D341Med (cell line): ENCODE measurements at regions not wholly inside any gene's neighbourhood (a gene's known extent, or its start where the extent isn't known, plus 50 kb on each side); places are given as distances from the start of the nearest gene placed in this dataset.

Experiments used
- DNase-seq: peaks from one replicate; pipeline ENCODE4 v3.0.0; 2012; ENCODE audit warnings: low spot score

DNA sequence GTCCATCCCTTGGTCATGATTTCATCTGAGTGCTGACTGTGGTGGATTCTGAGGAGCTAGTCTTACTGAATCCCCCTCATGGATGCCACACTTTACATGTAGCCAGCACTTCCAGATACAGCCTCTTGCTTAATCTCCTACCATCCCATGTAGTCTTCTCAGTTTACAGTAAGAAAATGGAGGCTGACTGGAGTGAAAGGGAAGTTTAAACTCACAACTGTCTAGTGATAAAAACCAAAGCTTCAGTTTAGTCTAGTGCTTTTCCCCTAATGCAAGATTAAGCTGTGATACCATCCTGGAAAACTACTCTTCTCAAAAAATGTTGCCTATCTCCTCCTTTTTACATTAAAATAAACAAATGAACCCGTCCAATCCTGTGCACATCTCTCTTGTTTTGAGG lies 146.8 kb upstream of the HES1 start:
- no peak for DNase-seq

DNA sequence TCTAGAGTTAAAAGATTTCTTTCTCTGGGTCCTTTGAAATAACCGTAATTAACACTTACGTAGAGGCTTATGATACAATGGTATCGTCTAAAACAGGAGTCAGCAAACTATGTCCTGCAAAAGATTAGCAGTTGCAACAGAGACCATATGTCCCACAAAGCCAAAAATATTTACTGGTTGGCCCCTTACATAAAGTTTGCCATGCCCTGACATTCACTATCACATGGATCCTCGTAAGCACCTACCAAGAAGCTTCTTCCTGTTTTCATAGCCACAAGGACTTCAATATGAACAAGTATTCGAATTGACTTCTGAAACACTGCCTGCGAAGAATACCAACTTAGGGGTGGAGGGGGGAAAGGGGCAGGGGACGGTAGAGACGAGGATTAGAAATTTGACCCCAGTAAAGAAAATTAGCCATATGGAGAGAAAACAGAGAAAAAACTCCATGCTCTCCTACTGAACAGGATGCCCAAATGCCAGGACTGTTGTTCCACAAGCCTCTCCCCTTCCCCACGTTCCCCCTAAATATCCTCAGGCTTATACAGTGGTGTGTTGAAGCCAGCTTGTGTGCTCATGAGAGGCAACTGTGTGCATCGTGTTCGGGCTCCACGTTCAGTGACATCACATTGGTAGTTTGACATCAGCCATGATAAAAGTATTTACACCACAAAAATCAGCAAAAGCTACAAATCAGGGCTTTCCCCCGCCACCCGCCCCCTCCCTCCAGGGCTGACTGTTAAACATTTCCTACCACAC lies 144.1 kb upstream of the HES1 start:
- no peak for DNase-seq

DNA sequence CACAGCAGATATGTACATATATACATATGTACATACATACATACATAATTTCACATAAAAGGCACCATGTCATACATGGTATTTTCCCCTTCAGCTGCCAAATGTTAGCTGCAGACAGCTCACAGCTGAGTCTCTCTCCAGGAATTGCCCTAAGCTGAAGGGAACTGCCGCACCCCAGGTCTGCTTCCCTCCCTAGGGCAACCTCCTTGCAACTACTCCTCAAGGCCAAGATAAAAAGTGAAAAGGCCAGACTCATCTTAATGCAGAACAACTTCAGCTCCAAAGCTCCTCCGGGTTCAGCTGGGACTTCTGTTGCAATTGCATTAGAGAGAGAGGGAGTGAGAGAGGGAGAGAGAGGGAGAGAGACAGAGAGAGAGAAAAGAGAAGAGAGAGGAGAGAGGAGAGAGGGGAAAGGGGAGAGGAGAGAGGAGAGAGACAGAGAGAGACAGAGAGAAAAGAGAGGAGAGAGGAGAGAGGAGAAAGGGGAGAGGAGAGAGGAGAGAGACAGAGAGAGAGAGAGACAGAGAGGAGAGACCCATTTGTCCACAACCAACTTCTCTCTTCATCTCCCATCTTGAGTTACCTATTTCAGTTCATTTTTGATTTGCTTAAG lies 143.4 kb upstream of the HES1 start:
- DNase-seq, result no peak

DNA sequence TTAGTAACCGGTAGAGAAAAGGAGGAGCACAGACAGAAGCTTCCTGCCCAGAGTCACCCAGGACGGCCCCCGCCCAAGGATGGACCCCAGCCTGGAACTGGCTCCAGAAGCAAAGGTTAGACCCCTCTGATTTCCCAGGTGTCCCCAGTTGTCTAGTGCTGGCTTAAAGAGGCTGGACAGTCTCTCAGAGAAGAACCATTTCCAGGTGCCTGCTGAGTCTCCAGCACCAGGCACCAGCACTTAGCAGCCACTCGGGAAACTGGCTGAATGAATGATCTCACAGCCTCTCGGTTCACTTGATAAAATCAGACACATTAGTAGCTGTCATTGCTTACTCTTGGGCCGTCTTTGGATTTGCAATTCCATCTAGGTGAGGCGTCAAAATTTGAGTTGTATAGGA lies 139.7 kb upstream of the HES1 start:
- DNase-seq, result no peak

DNA sequence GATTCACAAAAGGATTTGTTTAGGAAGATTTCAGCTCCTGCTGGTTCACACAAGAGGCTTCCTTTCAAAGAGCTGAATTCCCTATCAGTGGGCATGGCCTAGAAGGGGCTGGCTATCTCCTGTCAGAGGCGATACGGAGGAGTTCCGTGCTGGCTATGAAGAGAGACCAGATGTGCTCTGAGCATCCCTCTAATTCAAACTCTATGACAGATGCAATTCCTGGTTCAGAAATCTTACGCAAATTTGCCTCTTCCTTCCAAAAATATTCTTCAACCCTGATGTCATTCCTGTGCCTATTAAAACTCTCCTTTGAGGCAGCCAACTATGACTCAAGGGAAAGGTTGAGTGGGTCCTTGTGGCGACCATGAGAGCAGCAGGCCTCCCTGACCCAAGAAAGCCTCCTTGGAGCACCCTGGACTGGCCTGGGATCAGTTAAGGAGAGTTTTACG lies 139.3 kb upstream of the HES1 start:
- no peak for DNase-seq

DNA sequence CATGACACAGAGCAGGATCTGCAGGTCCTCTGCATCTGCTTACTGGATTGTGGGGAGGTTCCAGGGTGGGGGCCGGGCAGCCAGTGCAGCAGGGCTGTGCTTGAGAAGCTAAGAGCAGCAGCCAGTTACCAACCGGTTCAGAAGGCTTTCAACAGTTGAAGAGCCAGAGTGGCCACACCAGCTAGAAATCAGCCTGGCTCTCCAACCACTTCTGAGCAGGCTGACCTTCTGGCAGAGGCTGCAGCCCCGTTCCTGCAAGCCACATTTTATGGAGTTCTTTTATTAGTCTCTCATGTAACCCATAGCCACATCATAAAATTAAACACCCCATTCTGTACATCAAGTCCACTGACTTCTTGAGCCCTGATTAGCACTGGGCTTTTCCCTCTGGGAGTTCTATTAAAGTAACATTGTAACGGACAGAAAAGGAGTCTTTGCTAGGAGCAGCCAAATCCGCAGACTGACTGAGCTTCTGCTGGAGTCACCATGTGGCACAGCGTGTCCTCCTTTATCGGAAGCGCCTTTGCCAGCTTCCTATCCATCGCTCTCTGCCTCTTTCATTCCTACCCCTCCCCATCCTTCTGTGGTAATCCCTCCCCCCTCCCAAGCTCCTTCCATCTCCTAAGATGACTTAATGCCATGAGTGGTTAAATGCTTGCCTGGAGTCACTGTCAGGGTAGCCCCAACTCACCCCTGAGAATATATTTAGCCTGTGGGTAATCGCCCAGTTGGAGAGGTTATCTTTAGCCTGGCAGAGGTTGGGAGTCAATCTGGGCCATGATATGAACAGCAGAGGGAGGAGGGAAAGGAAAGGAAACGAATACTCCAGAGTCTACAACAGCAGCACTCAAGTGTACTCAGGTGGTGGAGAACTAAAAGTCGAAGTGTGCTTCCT lies 138.5 kb upstream of the HES1 start:
- DNase-seq, result no peak

DNA sequence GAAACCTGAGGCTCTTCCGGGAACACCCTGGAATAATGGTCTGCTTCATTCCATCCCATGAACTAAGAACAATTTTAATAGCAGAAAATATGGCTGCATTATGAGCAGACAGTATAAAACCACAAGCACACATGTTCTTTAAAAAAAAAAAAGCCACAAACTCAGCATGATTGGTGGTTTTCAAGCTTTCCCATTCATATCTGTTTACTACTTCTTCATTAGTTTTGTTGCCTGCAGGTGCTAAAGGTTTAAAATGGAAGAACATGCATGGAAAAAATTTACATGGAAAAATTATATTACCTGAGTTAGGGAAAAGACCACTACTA lies 137.9 kb upstream of the HES1 start:
- no peak for DNase-seq

DNA sequence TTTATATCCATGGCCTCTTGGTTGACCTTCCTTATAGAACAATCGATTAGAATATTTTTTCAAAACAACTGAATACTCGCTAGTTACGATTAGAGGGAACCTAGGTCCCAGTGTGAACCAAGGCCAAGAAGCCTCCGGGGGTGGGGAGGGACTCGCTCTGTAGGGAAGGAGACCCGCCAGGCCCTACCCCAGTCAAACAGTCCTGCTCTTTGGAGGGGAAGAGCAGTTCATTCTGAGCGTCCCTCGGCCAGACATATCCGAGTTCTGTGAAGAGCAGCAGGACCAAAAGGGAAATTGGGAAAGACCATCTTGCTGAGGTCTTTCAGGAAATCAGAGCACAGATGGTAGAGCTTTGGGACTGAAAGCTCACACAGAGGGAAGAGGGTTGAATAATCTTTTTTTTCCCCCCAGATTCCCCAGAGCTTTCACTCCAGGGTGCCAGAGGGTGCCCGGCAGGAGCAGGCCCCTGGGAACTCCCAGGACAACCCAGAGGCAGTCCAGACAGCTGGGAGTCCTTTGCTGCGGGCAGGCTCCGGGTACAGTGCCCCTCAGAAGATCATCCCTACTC lies 137.2 kb upstream of the HES1 start:
- DNase-seq, result no peak

DNA sequence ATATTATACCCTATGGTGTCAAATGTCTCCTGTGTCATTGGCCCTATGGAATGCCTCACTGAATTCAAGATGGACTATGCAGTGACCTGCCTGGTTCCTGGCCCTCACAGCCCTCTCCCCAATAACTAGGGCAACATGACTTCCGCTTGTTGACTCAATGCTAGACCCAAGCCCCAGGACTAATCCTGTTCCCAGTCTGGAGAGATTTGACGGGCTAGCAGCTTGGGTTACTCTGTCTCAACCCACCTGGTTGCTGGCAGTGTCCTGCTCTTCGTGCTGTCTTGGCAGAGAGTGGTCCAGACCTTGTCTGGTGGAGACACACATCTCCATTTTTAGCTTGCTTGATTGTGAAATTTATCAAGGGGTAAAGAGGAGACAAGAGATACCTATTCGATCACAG lies 135.8 kb upstream of the HES1 start:
- no peak for DNase-seq

DNA sequence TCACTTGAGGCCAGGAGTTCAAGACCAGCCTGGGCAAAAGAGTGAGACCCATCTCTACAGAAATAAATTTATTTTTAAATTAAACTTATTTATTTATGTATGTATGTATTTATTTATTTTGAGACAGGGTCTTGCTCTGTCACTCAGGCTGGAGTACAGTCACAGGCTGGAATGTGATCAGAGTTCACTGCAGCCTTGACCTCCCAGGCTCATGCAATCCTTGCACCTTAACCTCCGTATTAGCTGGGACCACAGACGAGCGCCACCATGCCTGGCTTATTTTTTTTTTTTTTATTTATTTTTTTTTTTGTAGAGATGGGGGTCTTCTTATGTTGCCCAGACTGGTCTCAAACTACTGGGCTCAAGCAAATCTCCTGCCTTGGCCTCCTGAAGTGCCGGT lies 135.2 kb upstream of the HES1 start:
- no peak for DNase-seq

DNA sequence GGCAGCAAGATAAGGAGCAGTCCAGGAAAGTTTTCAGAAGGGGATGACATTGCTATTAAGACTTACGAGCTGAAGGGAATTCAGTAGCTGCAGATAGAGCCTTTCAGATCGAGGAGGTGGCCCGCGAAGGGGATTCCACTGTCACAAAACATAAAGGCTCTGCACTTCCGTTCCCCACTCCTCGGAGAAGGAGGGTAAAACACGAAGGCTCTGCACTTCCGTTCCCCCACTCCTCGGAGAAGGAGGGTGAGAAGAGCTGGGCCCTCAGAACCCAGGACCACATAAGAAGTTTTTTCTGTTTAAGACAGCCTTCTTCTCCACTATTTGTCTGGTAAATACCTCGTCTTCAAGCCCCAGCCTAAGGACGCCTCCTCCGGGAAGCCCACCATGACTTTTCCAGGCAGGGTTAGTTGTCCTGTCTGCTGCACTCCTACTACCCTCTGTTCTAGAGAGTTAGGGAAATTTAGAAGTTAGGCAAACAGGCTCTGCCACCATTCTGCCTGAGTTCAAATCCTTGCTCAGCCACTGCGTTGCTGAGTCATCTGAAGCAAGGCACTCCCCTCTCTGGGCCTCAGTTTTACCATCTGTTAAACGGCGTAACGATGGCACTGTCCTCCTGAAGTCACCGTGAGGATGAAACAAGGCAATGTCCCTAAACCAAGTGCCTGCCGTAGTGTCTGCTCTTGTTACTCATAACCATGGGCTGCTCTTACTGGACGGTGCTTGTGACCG lies 134.1 kb upstream of the HES1 start:
- no peak for DNase-seq

DNA sequence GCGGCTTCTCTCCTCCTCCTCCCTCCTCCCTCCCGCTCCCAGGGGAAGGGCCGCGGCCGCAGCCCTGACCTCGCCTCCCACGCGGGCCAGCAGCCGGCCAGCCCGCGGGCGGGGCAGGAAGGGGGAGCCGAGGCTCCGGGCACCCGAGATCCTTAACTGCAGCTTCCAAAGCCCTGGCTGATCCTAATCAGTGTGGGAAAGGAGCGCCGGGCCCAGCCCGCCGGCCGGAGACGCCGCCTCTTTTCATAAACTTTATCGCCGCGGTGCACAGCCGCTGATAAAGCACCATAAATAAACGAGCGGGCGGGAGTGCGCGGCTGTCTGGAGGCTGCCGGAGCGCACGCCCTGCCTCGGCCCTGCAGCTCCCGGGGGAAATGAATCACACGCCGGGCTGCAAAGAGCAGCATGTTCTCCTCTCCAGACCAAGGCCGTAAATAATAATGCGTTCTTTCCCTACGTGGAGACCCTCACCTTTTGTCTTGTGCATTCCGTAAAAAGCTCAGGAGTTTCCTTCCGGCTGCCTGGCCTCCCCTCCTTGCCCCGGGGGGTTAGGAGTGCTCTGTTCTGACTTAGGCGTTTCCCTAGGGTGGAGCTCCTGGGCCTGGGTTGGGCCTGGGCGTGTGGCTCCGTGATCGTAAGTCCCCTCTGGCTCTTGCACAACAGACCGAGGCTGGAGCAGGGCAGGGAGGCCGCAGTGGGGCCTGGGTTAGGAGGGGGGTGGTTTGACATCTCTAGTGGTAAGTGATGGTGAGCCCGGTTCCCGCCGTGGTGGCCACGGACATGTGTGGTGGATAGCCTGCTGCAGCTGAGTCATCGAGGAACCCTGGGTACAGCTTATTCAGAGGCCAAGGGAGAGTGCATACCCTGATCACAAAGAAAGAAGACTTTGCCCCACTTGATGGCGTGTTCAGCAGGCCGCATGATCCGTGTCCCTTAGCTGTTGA lies 132.6 kb upstream of the HES1 start:
- DNase-seq, result peak; percentile 43

DNA sequence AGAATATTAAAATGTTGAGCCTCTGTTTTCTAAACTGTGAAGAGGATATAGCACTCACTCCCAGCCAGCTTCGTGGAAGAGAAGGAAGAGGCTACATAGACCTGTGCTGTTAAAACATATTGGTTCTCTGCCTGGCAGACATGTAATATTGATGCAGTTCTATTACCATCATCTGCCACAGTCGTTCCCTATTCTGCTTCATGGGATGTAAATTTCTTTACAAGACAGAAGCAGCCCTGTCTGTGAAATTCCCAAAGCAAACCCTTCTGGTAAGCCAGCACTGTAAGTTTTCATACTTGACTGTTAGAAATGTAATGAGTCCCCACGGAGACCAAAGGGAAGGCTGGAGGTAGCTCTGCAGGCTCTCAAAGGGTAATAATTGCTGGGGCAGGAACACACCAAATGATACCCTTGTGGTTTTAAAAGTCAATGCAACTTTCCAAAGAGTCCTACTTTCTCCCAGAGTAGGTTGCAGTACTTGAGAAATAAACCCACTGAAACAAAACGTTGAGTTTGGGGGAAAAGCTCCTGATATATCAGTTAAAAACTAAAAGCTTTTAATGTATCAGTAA lies 129.9 kb upstream of the HES1 start:
- no peak for DNase-seq

DNA sequence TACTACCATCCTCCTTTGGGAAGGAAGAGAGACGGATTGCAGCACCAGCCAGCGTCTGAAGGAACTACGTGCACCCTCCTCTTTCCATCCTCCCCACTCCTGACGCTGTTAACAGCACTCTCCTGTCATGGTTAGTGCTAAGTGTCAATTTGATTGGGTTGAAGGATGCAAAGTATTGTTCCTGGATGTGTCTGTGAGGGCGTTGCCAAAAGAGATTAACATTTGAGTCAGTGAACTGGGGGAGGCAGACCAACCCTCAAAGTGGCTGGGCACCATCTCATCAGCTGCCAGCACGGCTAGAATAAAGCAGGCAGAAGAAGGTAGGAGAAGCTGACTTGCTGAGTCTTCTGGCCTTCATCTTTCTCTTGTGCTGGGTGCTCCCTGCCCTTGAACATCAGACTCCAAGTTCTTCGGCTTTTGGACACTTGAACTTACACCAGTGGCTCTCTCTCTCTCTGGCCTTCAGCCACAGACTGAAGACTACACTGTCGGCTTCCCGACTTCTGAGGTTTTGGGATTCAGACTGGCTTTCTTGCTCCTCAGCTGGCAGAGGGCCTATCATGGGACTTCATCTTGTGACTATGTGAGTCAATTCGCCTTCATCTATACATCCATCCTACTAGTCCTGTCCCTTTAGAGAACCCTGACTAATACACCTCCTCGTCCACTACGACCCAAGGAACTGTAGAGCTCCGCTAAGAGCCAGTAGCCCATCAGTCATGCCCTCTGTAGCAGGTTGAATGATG lies 128.2 kb upstream of the HES1 start:
- no peak for DNase-seq

DNA sequence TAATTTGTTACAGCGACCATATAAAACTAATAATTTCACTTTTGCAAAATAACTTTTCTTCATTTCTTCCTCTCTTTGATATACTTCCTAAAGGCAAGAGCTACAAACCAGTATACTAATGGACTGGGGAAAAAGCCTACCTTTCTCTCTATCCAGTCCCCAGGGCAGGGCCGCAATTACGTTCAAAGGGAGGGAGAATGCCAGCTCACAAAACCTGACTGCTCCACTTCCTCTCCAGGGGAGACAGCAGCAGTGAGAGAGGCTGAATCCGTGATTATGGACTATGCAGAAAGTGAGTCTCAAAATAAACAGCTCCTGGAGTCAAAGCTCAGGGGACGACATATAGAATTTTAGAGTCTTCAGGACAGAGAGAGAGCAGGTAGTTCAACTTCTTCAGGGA lies 126.9 kb upstream of the HES1 start:
- no peak for DNase-seq

DNA sequence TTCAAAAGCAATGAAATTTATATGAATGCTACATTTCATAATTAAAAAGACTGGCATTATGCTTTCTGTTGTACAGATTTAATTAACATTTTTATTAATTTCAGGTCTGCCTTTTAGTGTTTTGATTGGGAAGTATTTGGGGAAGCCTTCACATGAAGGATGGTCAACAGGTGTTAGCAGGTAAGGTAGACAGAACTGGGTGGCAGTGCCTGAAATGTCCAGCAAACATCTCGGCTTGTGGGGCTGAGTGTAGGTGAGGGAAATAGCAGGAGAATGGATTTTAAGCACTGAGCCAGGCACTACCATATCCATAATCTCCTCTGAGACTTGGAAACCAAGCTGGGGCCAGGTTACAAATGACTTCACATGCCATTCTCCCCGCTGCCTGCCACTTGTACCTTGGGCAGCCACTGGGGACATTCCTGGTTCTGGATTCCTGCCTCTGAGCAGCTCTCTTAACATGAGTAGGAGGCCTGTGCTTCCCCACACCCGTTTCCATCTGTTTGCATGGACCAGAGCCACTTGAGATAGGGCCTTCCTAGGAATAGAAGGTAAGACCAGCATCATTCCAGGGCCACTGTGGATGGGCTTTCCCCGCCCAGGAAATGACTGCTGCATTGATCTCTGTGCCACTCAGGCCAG lies 125.9 kb upstream of the HES1 start:
- no peak for DNase-seq

DNA sequence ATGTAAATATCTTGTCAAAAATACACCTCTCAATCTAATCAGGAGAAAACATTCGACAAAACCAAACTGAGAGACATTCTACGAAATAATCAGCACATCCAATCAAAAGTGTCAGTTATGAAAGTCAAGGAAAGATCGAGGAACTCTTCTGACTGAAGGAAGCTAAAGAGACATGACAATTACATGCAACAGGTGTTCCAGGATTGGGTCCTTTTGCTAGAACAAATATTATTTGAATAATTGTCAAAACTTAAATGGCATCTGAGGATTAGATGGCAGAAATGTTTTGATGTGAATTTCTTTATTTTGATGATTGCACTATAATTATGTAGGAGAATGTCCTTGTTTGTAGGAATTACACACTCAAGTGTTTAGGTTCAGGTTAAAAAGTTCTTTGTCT lies 124.1 kb upstream of the HES1 start:
- no peak for DNase-seq

DNA sequence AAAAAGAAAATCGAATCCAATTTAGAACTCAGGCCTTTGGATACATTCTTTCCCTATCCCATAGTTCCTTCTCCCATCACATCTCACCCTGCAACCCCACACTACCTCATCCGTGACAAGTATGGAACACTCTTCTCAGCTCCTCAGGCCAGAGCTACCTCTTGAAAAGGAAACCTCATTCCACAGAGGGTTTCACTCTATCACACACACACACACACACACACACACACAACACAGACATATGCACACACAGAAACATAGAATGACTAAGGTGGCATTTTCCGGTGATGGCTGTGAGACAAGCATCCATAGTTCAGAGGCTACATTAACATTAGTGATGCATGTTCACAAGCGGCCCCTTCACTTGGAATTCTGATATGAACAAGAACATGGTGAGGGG lies 122.0 kb upstream of the HES1 start:
- no peak for DNase-seq

DNA sequence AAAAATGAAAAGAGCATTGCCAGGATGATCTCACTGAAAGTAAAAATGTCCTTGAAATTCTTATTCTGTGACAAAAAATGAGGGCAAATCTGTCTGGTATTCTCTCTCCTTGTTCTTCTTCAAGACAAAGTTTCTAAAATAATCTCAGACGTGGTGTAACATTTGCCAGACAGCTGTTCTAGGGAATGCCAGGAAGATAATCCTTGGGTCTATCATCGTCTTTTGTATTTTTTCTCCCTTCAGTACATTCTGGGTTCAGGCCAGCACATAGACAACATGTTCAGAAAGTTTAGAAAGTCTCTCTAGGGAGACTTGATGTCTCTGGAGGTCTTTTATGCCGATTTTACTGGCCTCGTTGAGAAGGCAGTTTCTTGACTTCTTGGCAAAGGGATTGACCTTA lies 121.2 kb upstream of the HES1 start:
- DNase-seq, result no peak
